GM23248 (cell line): ENCODE measurements at regions not wholly inside any gene's neighbourhood (a gene's known extent, or its start where the extent isn't known, plus 50 kb on each side); places are given as distances from the start of the nearest gene placed in this dataset.

ENCODE experiments used
- DNase-seq: peaks from one replicate; pipeline ENCODE4 v3.0.0-alpha.2; 2015
- H2AFZ ChIP-seq: fragments of 200-600 bp; sonication (generic); 2 replicates; pipeline ENCODE4 v1.6.1; 2016; ENCODE audit warnings: antibody characterized with exemption
- H3F3A ChIP-seq: fragments of 200-600 bp; sonication (generic); 2 replicates; pipeline ENCODE4 v1.6.1; 2016; ENCODE audit warnings: mild to moderate bottlenecking, antibody characterized with exemption, mixed run types; ENCODE audit not compliant: insufficient read depth
- H3K27ac ChIP-seq: fragments of 200-600 bp; sonication (generic); 2 replicates; pipeline ENCODE4 v1.5.1; 2016; ENCODE audit warnings: mild to moderate bottlenecking
- H3K27me3 ChIP-seq: fragments of 200-600 bp; sonication (generic); replicated peaks from 2 replicates; pipeline ENCODE4 v1.6.1; 2016; ENCODE audit warnings: mild to moderate bottlenecking; ENCODE audit not compliant: insufficient read depth
- H3K36me3 ChIP-seq: fragments of 200-600 bp; sonication (generic); 2 replicates; pipeline ENCODE4 v1.6.1; 2016; ENCODE audit warnings: low read depth, mild to moderate bottlenecking
- H3K4me1 ChIP-seq: fragments of 200-600 bp; sonication (generic); 2 replicates; pipeline ENCODE4 v1.6.1; 2016; ENCODE audit warnings: mild to moderate bottlenecking; ENCODE audit not compliant: insufficient read depth
- H3K4me2 ChIP-seq: fragments of 200-600 bp; sonication (generic); one replicate; pipeline ENCODE4 v1.6.1; 2016; ENCODE audit warnings: mild to moderate bottlenecking; ENCODE audit not compliant: unreplicated experiment
- H3K4me3 ChIP-seq: fragments of 200-600 bp; sonication (generic); 2 replicates; pipeline ENCODE4 v1.5.1; 2016; ENCODE audit warnings: mild to moderate bottlenecking
- H3K79me2 ChIP-seq: fragments of 200-600 bp; sonication (generic); 2 replicates; pipeline ENCODE4 v1.6.1; 2016; ENCODE audit warnings: mild to moderate bottlenecking; ENCODE audit not compliant: insufficient read depth
- H3K9ac ChIP-seq: fragments of 200-600 bp; sonication (generic); 2 replicates; pipeline ENCODE4 v1.6.1; 2016; ENCODE audit warnings: mild to moderate bottlenecking
- H3K9me2 ChIP-seq: fragments of 200-600 bp; sonication (generic); 2 replicates; pipeline ENCODE4 v1.6.1; 2016; ENCODE audit warnings: mixed run types, mild to moderate bottlenecking, moderate library complexity; ENCODE audit not compliant: insufficient read depth
- H3K9me3 ChIP-seq: fragments of 200-600 bp; sonication (generic); one replicate; pipeline ENCODE4 v1.6.1; 2017; ENCODE audit warnings: low read depth
- H4K20me1 ChIP-seq: fragments of 200-600 bp; sonication (generic); 2 replicates; pipeline ENCODE4 v1.6.0; 2016; ENCODE audit not compliant: insufficient read depth
- EZH2 ChIP-seq: fragments of 200-600 bp; sonication (generic); IDR thresholded peaks from 2 replicates; pipeline ENCODE4 v1.6.1; 2018; ENCODE audit warnings: antibody characterized with exemption, mild to moderate bottlenecking; ENCODE audit not compliant: insufficient read depth, poor library complexity, severe bottlenecking
- EZH2phosphoT487 ChIP-seq: fragments of 200-600 bp; sonication (generic); IDR thresholded peaks from 2 replicates; pipeline ENCODE4 v1.6.1; 2018; ENCODE audit warnings: antibody characterized with exemption, moderate library complexity, mild to moderate bottlenecking, low read depth; ENCODE audit not compliant: insufficient read depth
- WGBS, 2 experiments: methylation state at CpG; one replicate each; pipeline ENCODE4 v1.1.6; 2015 to 2017; ENCODE audit warnings: low lambda C conversion rate in 2 of 2, low coverage in 1 of 2; ENCODE audit errors: missing lambda C conversion rate in 2 of 2; 5-methylcytosine and 5-hydroxymethylcytosine counted together
- in situ Hi-C: fragments of 300-500 bp; cut with MboI; formaldehyde crosslinking; loops from 2 replicates; pipeline ENCODE4 v1.15.0; 2020

DNA sequence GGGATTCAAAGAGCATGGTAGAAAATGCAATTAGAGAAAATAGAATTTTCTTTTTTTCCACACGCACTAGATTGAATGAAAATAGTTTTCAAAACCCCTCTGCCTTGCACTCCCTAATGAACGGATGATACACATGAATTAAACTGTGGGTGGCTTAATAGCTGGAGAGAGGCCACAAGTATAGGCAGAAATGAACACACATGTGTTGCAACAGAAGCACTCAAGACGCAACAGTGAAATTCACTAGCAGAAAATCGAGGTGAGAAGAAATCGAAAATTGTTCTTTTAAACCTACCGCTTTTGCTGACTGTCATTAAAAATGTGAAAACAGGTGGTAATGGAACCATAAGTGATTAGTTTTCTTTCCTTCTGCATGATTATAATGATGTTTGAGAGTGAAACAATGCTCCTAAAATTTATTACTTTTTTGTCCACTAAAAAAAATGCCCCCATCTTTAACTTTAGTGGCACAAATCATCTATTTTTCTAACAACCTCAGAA, 59.3 kb upstream of the GPCPD1 start:
- Histone ChIP-seq H3K27me3 (0 out of 2 replicates have a peak, but pooled peaks cover 9% of the 10 kb centered on the region), H3K4me1 (no peaks in the 10 kb centered on the region), H3F3A (no peaks in the 10 kb centered on the region), H3K79me2 (no peaks in the 10 kb centered on the region), H3K27ac (no peak overlapping the region), H3K4me2 (no peak overlapping the region), H4K20me1 (no peaks in the 10 kb centered on the region), H3K4me3 (no peak overlapping the region), H3K9ac (no peak overlapping the region), H3K36me3 (no peaks in the 10 kb centered on the region), H3K9me3 (no peaks in the 10 kb centered on the region), H2AFZ (no peak overlapping the region), H3K9me2 (no peaks in the 10 kb centered on the region)
- in situ Hi-C loops, result no loop called here
- DNase-seq, result no peak
- TF ChIP-seq EZH2phosphoT487 (no peak), EZH2 (no peak)
- WGBS, 2 experiments, result 53 to 59% methylated on average over 6 of the region's 6 CpGs

DNA sequence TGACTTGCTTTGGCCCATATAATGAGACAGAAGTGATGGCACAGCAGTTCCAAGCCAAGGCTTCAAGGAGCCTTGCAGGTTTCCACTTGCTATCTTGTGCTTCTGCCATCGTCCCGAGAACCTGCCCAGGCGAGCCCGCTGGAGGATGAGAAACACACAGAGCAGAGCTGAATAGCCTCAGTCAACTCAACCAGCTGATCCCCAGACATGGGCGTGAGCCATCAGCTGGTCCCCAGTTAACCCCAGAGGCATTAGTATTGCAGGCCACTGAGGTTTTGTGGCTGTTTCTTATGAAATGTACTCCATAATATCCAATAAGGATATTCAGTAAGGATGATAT, 57.7 kb upstream of the GPCPD1 start:
- no peak overlapping the region for H3K4me2 ChIP-seq
- no peak overlapping the region for H3K27ac ChIP-seq
- H3K79me2 ChIP-seq, result no peaks in the 10 kb centered on the region
- 84 to 85% methylated on average over 5 of the region's 5 CpGs for WGBS, 2 experiments
- no peak for DNase-seq
- H3K9ac ChIP-seq, result no peak overlapping the region
- H2AFZ ChIP-seq, result no peak overlapping the region
- no peaks in the 10 kb centered on the region for H3K9me3 ChIP-seq
- no peak overlapping the region for H3K4me3 ChIP-seq
- H3F3A ChIP-seq, result no peaks in the 10 kb centered on the region
- in situ Hi-C loops, result no loop called here
- H3K9me2 ChIP-seq, result no peaks in the 10 kb centered on the region
- no peaks in the 10 kb centered on the region for H4K20me1 ChIP-seq
- no peak for TF ChIP-seq EZH2phosphoT487
- no peak for TF ChIP-seq EZH2
- H3K4me1 ChIP-seq, result no peaks in the 10 kb centered on the region
- H3K27me3 ChIP-seq, result 0 out of 2 replicates have a peak, but pooled peaks cover 9% of the 10 kb centered on the region
- H3K36me3 ChIP-seq, result no peaks in the 10 kb centered on the region

GRCh38 chr20:5667705-5668528, 57.1 kb upstream of the GPCPD1 start:
- Histone ChIP-seq H3K9me2 (no peaks in the 10 kb centered on the region), H4K20me1 (no peaks in the 10 kb centered on the region), H3K79me2 (no peaks in the 10 kb centered on the region), H2AFZ (no peak overlapping the region), H3K27ac (no peak overlapping the region), H3K36me3 (no peaks in the 10 kb centered on the region), H3K4me2 (no peak overlapping the region), H3K4me3 (no peak overlapping the region), H3K9me3 (no peaks in the 10 kb centered on the region), H3K9ac (no peak overlapping the region), H3K27me3 (0 out of 2 replicates have a peak, but pooled peaks cover 9% of the 10 kb centered on the region), H3K4me1 (no peaks in the 10 kb centered on the region), H3F3A (no peaks in the 10 kb centered on the region)
- in situ Hi-C loops, result no loop called here
- TF ChIP-seq EZH2phosphoT487 (no peak), EZH2 (no peak)
- DNase-seq, result peak; percentile 9
- 12 to 13% methylated on average over 4 of the region's 4 CpGs for WGBS, 2 experiments

GRCh38 chr20:5665417-5665816, 54.6 kb upstream of the GPCPD1 start:
- Histone ChIP-seq H2AFZ (no peak overlapping the region), H3K9me2 (no peaks in the 10 kb centered on the region), H3K4me2 (no peak overlapping the region), H3K4me3 (no peak overlapping the region), H3K27me3 (0 out of 2 replicates have a peak, but pooled peaks cover 8% of the 10 kb centered on the region), H3K27ac (no peak overlapping the region), H4K20me1 (no peaks in the 10 kb centered on the region), H3F3A (no peaks in the 10 kb centered on the region), H3K36me3 (no peaks in the 10 kb centered on the region), H3K79me2 (no peaks in the 10 kb centered on the region), H3K9ac (no peak overlapping the region), H3K4me1 (no peaks in the 10 kb centered on the region), H3K9me3 (no peaks in the 10 kb centered on the region)
- 65 to 68% methylated on average over 2 of the region's 2 CpGs for WGBS, 2 experiments
- in situ Hi-C loops, result no loop called here
- no peak for TF ChIP-seq EZH2phosphoT487
- no peak for TF ChIP-seq EZH2
- no peak for DNase-seq
